Keratinocyte (primary cell): ENCODE measurements at regions not wholly inside any gene's neighbourhood (a gene's known extent, or its start where the extent isn't known, plus 50 kb on each side); places are given as distances from the start of the nearest gene placed in this dataset.

Experiments
- CTCF ChIP-seq, 3 experiments: IDR thresholded peaks in 1 of 3; conservative IDR thresholded peaks in 1 of 3; optimal IDR thresholded peaks in 1 of 3; 2 replicates in 2 of 3; 3 replicates in 1 of 3; pipeline versions ENCODE3 to v1.5.1; 2011; ENCODE audit warnings: low read length in 3 of 3, mild to moderate bottlenecking in 3 of 3, moderate library complexity in 2 of 3, control low read depth in 1 of 3, inconsistent platforms in 1 of 3; ENCODE audit not compliant: insufficient read depth in 2 of 3; ENCODE audit errors: extremely low read depth in 1 of 3
- EZH2 ChIP-seq: IDR thresholded peaks from one replicate; pipeline ENCODE4 v1.6.1; 2012; ENCODE audit warnings: inconsistent platforms, mild to moderate bottlenecking, low read length, moderate library complexity

GRCh38 chrX:15056044-15056443, 182.8 kb downstream of the MOSPD2 start:
- TF ChIP-seq CTCF (optimal IDR thresholded peaks at IDR 0.05 in 1 of 3, IDR thresholded peaks at IDR 0.05 in 1 of 3, conservative IDR thresholded peaks at IDR 0.05 in 1 of 3; ENCODE audit: extremely low read depth in 1 of 3, insufficient read depth in 2 of 3, low read length in 3 of 3) (no peak), EZH2 (no peak)
